Cardiac fibroblast (primary cell): ENCODE measurements at regions not wholly inside any gene's neighbourhood (a gene's known extent, or its start where the extent isn't known, plus 50 kb on each side); places are given as distances from the start of the nearest gene placed in this dataset.

Source experiments
- DNase-seq, 2 donors: peaks; one replicate each; pipeline versions ENCODE4 v3.0.0 to v3.0.0-alpha.2; 2010; ENCODE audit warnings: low read depth in 2 of 2
- H3K4me3 ChIP-seq, 2 donors: replicated peaks in 1 of 2; 1 replicate in 1 of 2; 2 replicates in 1 of 2; pipeline ENCODE4 v1.5.1; 2011; ENCODE audit warnings: low read depth in 2 of 2, low read length in 2 of 2, mild to moderate bottlenecking in 2 of 2, moderate library complexity in 1 of 2
- TF ChIP-seq, protein P1 (sequence below): IDR thresholded peaks from one replicate; pipeline ENCODE4 v1.5.1; 2011; ENCODE audit warnings: low read depth, mild to moderate bottlenecking, low read length, inconsistent platforms

DNA sequence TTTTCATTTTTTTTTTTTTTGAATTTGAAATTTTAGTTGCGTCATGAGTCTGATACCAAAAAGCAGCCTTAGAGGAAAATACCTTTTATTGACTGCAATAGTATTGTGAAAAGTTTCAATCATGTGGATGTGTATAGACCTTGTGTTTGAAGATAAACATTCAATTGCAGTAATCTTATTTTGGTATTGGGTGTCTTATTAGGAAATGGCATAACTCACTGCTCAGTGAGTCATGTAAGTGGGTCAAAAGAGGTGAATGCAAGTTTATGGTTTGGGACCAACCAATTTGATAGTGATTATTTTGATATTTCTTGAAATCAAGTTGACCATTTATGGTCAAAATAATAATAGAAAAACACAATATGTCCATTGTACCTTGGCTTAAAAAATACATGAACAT, 627.8 kb upstream of the SLIT2 start:
- H3K4me3 ChIP-seq = no peak overlapping the region
- peak in 1 of 2 donors; percentile 19 for DNase-seq
- TF ChIP-seq, protein P1, sequence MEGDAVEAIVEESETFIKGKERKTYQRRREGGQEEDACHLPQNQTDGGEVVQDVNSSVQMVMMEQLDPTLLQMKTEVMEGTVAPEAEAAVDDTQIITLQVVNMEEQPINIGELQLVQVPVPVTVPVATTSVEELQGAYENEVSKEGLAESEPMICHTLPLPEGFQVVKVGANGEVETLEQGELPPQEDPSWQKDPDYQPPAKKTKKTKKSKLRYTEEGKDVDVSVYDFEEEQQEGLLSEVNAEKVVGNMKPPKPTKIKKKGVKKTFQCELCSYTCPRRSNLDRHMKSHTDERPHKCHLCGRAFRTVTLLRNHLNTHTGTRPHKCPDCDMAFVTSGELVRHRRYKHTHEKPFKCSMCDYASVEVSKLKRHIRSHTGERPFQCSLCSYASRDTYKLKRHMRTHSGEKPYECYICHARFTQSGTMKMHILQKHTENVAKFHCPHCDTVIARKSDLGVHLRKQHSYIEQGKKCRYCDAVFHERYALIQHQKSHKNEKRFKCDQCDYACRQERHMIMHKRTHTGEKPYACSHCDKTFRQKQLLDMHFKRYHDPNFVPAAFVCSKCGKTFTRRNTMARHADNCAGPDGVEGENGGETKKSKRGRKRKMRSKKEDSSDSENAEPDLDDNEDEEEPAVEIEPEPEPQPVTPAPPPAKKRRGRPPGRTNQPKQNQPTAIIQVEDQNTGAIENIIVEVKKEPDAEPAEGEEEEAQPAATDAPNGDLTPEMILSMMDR = no peak

DNA sequence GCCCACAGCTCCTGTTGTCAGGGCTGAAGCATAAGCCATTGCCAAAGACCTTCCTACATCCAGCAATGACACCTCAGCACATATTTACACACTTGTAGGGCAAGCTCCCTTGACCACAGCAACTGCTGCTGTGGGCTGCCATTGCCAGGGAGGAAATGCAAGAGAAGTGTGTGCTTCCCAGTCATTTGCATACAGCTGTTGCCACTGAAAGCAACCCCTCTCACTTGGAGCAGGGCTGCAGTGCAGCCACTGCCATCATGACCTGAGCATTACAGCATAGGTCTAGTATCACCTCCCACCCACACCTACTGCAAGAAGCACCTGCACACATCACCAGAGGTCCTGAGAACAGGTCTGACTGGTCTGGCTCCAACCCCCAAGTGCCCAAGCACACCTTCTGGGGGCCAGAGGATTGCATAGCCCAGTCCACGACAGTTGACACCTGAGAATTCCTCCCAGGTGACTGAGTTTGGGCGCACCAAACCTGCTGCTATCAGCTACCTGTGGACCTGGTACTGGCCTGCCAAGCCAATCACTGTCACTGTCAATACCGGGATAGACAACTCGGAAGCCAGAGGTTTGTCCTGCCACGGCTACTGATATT, 636.5 kb upstream of the SLIT2 start:
- DNase-seq = no peak
- no peak overlapping the region for H3K4me3 ChIP-seq
- TF ChIP-seq, protein P1 = no peak

DNA sequence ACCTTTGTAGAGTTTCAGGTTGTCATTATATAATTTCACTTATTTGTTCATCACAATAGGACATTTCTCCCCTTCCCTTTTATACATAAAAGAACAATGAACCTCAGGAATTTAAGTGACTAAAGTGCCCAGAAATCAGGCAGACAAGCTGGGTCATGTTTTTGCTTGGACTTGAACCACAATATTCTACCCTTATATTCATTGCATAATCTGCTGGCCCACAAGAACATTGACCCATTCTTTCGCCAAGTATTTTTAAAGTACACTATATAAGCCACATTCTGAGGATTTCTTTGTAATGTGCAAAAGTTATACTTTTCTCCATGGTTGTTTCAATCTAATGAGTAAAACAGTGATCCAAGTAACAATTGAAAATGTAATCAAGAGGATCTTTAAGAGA, 637.5 kb upstream of the SLIT2 start:
- DNase-seq = peak; percentile 7 to 36
- TF ChIP-seq, protein P1 = no peak
- H3K4me3 ChIP-seq = no peak overlapping the region

DNA sequence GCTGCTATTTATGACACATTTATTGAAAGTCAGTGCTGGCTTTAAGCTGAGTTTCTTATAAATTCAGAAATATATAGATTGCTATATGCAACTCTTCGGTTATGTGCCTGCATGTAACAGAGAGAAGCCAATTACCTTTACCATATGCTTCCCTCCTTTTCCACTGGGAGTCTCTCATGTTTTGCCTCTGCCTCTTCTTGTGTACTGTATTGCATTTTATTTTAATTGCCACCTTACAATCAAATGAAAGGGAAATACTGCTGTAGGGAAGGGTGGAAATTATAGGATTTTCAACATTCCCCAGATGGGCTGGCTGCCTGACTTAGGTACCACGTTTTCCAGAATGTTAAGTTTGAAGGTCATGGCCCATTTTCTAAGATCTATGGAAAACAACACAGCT, 655.4 kb upstream of the SLIT2 start:
- TF ChIP-seq, protein P1 = no peak
- DNase-seq = no peak
- H3K4me3 ChIP-seq = no peak overlapping the region

DNA sequence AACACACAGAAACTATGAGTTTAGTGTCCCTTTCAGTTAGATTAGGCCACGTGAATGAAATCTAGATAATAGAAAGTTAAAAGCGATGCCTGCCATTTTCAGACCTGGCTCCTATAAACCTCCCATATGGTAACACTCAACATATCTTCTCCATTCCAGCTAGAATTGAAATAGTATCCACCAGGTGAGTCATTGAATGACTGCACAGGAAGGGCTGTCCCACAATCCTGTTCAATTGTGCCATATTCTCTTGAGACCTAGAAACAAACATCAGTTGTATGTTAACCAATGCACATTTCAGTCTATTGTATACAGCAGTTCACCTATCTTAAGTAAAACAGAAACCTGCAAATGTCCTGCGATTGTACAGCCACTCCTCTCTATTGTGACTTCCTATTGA, 659.3 kb upstream of the SLIT2 start:
- H3K4me3 ChIP-seq = no peak overlapping the region
- DNase-seq = peak in 1 of 2 donors; percentile 63
- TF ChIP-seq, protein P1 = no peak

DNA sequence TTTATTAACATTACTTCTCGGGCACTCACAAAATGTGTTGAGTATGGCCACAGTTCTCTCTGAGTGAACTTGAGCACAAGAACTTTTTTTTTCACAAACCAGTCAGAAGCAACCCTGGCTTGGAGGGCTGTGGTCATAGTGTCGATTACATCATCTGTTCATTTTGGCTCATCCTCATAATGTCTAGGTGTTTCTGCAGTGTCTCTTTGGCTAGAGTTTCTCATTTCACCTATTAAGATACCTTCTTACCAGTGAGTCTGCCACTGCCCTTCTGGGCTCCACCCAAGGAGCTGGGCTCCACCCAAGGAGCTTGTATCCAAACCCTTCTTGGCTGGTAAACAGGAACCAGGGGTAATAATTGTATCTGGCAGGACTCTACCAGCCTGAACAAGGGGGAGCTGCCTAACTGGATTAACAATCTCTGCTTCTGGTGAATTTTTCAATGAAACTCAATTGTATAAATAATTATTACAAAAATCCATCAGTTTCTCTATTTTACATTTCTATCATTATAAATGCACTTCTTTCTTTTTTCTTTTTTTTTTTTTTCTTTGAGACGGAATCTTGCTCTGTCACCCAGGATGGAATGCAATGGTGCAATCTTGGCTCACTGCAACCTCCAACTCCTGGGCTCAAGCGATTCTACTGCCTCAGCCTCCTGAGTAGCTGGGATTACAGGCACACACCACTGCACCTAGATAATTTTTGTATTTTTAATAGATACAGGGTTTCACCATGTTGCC, 667.7 kb upstream of the SLIT2 start:
- DNase-seq = peak; percentile 14 to 60
- H3K4me3 ChIP-seq = no peak overlapping the region
- TF ChIP-seq, protein P1 = no peak
